ENCODE measurements at regions not wholly inside any gene's neighbourhood (a gene's known extent, or its start where the extent isn't known, plus 50 kb on each side); places are given as distances from the start of the nearest gene placed in this dataset.

- TF ChIP-seq POLR2AphosphoS5 (IDR thresholded peaks at IDR 0.05) (no peak), CTCF (IDR thresholded peaks at IDR 0.05) (no peak)
Measured at GRCh38 chr11:38547462-38547861, 1949.4 kb upstream of the RAG2 start.
